ENCODE measurements at regions not wholly inside any gene's neighbourhood (a gene's known extent, or its start where the extent isn't known, plus 50 kb on each side); places are given as distances from the start of the nearest gene placed in this dataset.
"Not testable (repeated sequence)": the region's sequence is repeated elsewhere in the genome, so short reads cannot be mapped to it uniquely, and the experiment has no call there.

DNA sequence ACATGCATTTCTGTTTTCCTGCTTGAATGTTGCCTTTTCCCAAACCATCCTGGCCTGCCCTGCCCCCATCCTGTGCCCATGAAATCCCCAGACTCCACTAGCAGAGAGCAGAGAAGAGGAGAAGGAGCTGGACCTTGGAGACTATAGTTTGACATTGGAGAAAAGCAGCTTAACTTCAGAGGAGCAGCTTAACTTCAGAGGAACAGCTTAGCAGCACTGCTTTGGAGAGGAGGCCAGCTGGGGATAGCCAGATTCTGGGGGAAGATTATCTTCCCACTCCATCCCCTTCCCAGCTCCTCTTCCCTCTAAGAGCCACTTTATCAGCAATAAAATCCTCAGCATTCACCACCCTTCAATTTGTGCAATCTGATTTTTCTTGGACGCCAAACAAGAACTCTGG lies 443.0 kb downstream of the PCDH10 start:
- Mint-ChIP-seq H3K9me3 (no peaks in the 10 kb centered on the region), H3K4me3 (no peak overlapping the region), H3K36me3 (ENCODE audit: low read depth) (no peaks in the 10 kb centered on the region), H3K4me1 (ENCODE audit: low read depth) (no peaks in the 10 kb centered on the region), H3K27me3 (no peaks in the 10 kb centered on the region), H3K27ac (no peak overlapping the region)

DNA sequence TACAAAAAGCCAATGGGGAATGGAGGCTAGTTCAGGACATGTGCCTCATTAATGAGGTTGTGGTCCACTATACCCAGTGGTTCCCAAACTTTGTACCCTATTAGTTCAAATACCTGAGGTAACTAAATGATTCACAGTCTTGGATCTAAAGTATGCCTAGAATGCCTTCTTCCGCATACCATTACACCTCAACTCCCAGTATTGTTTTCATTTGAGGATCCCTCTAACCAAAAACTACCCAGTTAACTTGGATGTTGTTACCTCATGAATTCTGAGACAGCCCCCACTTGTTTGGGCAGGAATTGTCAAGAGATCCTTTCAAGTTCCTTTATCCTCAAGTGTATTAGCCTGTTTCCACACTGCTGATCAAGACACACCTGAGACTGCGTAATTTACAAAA lies 439.2 kb downstream of the PCDH10 start:
- no peak overlapping the region for H3K4me3 Mint-ChIP-seq
- no peaks in the 10 kb centered on the region for H3K9me3 Mint-ChIP-seq
- no peaks in the 10 kb centered on the region for H3K4me1 Mint-ChIP-seq (ENCODE audit: low read depth)
- no peaks in the 10 kb centered on the region for H3K36me3 Mint-ChIP-seq (ENCODE audit: low read depth)
- H3K27me3 Mint-ChIP-seq, result no peaks in the 10 kb centered on the region
- H3K27ac Mint-ChIP-seq, result no peak overlapping the region

DNA sequence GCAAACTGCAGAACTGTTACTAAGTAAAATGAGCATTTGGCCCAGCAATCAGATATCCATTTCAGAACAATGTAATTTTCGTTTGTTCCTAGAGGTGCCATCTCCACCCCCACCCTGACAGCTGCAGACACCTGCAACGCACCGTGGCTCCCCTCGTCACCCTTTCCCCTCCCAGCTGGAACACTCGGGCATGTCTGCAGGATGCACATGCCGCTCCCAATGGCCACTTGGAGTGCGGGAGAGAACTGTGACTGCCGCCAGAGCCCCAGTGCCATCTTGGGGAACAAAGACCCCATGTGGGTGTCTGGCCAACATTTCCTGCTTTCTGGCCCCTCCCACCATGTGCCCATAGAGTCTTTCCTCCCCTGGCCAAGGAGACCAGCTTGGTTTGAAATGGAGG lies 436.2 kb downstream of the PCDH10 start:
- Mint-ChIP-seq H3K27me3 (no peaks in the 10 kb centered on the region), H3K4me3 (no peak overlapping the region), H3K36me3 (ENCODE audit: low read depth) (no peaks in the 10 kb centered on the region), H3K4me1 (ENCODE audit: low read depth) (no peaks in the 10 kb centered on the region), H3K9me3 (no peaks in the 10 kb centered on the region), H3K27ac (no peak overlapping the region)

DNA sequence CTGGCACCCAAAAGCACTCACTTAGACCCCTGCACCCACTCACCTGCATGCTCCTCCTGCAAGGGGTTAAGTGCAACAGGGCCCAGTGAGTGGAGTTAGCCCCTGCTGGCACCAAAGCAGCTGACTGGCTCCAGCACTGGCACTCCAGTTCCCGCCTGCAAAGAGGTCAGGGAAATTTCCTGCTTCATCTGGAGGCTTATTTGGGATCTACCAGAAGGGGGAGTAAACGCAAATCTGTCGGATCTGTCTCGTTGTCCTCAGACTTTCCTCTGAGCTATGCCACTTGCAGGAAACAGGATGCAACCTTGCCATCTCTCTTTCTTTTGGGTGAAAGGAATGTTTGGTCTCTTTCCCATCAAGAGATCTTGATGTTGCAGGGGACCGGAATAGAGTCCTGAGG lies 435.6 kb downstream of the PCDH10 start:
- H3K9me3 Mint-ChIP-seq, result peaks cover 6% of the 10 kb centered on the region
- H3K36me3 Mint-ChIP-seq (ENCODE audit: low read depth), result no peaks in the 10 kb centered on the region
- H3K4me1 Mint-ChIP-seq (ENCODE audit: low read depth), result no peaks in the 10 kb centered on the region
- no peak overlapping the region for H3K27ac Mint-ChIP-seq
- no peak overlapping the region for H3K4me3 Mint-ChIP-seq
- no peaks in the 10 kb centered on the region for H3K27me3 Mint-ChIP-seq

DNA sequence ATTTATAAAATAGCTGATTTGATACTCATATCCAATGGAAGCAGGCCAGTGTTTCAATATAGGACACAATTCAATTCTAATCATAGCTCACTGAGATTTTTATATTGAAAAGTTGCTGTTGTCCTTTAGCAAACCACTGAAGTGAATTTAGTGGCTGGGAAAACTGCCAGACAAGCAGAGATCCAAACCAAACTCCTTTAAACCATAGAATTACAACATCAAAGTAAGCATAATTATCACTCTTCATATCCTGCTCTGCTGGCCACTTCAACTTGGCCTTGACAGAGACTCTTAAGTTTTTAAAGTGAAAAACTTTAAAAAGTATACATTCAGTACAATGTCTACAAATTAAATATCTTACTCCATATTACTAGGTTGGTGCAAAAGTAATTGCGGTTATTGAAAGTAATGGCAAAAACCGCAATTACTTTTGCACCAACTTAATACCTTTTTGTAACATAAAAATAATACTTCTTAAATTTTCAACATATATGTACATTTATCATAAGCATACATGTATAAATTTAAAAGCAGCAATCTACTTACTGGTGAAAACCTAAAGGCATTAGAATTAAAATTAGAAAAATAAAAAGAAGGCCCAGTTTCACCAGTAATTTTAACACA lies 433.0 kb downstream of the PCDH10 start:
- Mint-ChIP-seq H3K4me3 (no peak overlapping the region), H3K9me3 (peaks cover 6% of the 10 kb centered on the region), H3K27ac (no peak overlapping the region), H3K4me1 (ENCODE audit: low read depth) (no peaks in the 10 kb centered on the region), H3K27me3 (no peaks in the 10 kb centered on the region), H3K36me3 (ENCODE audit: low read depth) (no peaks in the 10 kb centered on the region)

DNA sequence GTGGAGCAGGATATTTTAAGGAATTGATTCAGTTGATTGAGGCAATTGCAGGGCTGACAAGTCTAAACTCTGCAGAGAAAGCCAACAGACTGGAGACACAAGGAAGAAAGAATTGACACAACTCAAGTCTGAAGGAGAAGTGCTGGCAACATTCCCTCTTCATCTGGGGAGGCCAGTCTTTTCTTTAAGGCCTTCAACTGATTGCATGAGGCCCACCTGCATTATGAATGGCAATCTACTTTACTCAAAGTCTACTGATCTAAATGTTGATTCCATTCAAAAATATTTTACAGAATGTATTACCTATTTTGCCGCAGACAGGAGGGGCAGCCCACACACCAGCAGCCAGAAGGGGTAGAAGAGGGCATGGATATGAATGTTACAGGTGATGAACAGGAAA lies 425.2 kb downstream of the PCDH10 start:
- H3K9me3 Mint-ChIP-seq, result no peaks in the 10 kb centered on the region
- H3K27ac Mint-ChIP-seq, result no peak overlapping the region
- no peaks in the 10 kb centered on the region for H3K36me3 Mint-ChIP-seq (ENCODE audit: low read depth)
- no peaks in the 10 kb centered on the region for H3K27me3 Mint-ChIP-seq
- H3K4me3 Mint-ChIP-seq, result no peak overlapping the region
- H3K4me1 Mint-ChIP-seq (ENCODE audit: low read depth), result no peaks in the 10 kb centered on the region

DNA sequence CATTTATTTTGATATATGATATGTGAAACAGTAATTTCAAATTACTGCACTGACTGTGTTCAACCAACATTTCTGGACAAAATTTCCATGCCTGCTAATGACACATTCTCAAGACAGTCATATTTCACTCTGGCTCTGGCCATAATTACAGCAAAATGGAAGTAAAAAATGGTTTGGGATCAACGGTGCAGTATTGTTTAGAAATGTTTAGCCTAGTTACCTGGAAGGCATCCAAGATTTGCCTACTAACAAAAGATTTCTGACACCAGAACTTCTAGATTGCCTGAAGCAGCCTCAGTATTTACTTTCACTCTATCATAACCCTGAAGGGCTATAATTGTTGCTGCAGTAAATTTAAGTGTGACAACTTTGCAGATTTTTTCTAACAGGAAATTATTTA lies 416.3 kb downstream of the PCDH10 start:
- H3K9me3 Mint-ChIP-seq, result no peaks in the 10 kb centered on the region
- H3K4me1 Mint-ChIP-seq (ENCODE audit: low read depth), result no peaks in the 10 kb centered on the region
- no peak overlapping the region for H3K4me3 Mint-ChIP-seq

DNA sequence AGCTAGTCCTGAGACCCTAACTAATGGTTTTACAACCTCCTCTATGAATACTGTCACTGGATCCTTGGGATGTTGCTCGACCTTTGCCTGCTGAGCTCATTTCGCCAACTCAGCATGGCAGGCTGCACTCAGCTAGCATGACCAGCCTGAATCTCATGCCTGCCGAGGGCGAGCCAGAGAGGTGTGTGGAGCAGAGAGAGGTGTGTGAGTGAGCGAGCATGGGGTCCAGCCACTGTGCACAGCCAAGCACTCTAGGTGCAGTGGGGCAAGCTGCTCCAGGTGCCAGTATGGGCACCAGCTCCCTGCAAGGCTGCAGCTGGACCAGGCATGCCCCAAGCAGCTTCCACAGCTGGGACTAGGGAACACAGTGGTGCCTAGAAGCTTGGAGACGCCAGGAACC lies 410.9 kb downstream of the PCDH10 start:
- Mint-ChIP-seq H3K4me1 (ENCODE audit: low read depth) (no peaks in the 10 kb centered on the region), H3K27ac (no peak overlapping the region), H3K36me3 (ENCODE audit: low read depth) (no peaks in the 10 kb centered on the region), H3K4me3 (no peak overlapping the region), H3K9me3 (no peaks in the 10 kb centered on the region), H3K27me3 (no peaks in the 10 kb centered on the region)

More for the DNA sequence above, 416.3 kb downstream of the PCDH10 start:
- Mint-ChIP-seq H3K27ac (no peak overlapping the region), H3K27me3 (no peaks in the 10 kb centered on the region), H3K36me3 (ENCODE audit: low read depth) (no peaks in the 10 kb centered on the region)

DNA sequence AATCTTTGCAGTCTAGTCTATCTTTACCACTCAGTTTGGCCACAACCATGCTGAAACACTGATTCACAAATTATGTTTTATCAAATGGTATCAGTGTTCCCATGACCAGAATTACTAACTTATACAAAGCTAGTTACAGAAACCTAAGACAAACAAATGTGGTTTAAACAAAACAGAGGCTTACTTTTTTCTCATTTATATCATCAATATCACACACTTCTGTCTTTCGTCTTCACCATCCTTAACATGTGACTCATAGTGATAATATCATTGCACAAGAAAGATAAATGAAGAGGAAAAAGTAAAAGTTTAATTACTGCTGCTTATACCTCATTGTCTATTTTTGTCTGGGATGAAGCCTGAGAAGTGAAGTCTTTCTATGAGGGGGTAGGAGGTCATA lies 406.6 kb downstream of the PCDH10 start:
- no peaks in the 10 kb centered on the region for H3K27me3 Mint-ChIP-seq
- H3K4me3 Mint-ChIP-seq, result no peak overlapping the region
- no peaks in the 10 kb centered on the region for H3K9me3 Mint-ChIP-seq
- H3K4me1 Mint-ChIP-seq (ENCODE audit: low read depth), result no peaks in the 10 kb centered on the region
- H3K27ac Mint-ChIP-seq, result no peak overlapping the region
- H3K36me3 Mint-ChIP-seq (ENCODE audit: low read depth), result no peaks in the 10 kb centered on the region

DNA sequence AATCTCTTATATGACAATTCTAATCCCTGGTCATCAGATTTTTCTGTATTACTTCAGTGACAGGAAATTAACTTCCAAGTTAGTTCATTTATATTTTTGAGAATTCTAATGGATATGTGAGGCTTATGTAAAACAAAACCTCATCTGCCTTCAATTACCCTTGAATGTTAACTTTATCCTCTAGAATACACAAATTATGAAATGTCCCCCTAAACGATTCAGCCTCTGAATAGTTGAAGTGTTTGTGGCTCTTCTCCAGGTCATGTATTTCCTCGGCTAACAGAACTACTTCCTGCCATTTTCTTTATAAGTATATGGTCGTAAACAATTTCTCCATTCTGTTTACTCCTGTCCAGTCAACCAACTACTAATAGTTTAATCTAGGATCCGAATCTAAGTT lies 401.3 kb downstream of the PCDH10 start:
- H3K36me3 Mint-ChIP-seq (ENCODE audit: low read depth), result no peaks in the 10 kb centered on the region
- no peaks in the 10 kb centered on the region for H3K9me3 Mint-ChIP-seq
- H3K27me3 Mint-ChIP-seq, result no peaks in the 10 kb centered on the region
- no peak overlapping the region for H3K4me3 Mint-ChIP-seq
- no peaks in the 10 kb centered on the region for H3K4me1 Mint-ChIP-seq (ENCODE audit: low read depth)
- H3K27ac Mint-ChIP-seq, result no peak overlapping the region

DNA sequence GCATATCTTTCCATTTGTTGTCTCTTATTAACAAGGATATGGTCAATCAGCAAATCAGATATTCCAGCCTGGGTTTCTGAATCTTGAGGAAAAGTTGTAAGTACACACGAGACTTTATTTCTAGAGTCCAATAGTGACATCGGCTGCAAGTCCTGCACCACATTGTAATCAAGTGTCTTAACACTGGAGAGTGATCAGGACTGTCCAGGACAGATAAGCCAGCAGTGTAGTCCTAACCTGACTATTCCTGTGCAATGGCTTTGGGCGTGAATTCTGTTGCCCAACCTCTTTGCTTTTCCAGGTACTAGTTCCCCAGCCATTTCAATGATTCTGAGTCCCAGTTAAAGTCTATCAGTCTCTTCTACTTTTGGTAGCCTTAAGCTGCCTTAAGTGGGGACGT lies 395.0 kb downstream of the PCDH10 start:
- Mint-ChIP-seq H3K4me1 (ENCODE audit: low read depth) (no peaks in the 10 kb centered on the region), H3K4me3 (no peak overlapping the region), H3K27me3 (no peaks in the 10 kb centered on the region), H3K27ac (no peak overlapping the region), H3K9me3 (no peaks in the 10 kb centered on the region), H3K36me3 (ENCODE audit: low read depth) (no peaks in the 10 kb centered on the region)

DNA sequence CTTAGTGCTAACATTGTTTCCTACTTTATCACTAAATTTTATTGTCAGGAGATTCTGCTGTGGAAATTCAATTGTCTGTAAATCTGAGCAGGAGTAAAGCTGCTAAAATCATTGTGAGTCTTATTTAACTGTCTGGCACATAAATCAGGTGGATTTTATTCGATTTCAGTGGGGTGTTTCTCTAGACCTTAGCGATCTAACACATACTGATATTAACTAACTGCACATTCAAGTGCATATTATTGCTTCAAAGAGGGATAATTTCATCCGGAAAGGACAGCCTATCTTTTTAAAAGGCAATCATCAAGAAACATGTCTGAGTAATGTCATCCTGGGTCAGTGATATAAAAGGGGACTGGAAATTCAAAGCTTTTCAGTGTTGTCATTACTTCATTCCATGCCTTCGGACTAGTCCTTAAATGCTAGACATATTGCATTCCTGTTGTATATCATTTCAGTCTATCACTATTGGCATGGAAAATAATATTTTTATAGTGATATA lies 388.7 kb downstream of the PCDH10 start:
- H3K4me3 Mint-ChIP-seq, result no peak overlapping the region
- no peaks in the 10 kb centered on the region for H3K36me3 Mint-ChIP-seq (ENCODE audit: low read depth)
- H3K27ac Mint-ChIP-seq, result no peak overlapping the region
- H3K4me1 Mint-ChIP-seq (ENCODE audit: low read depth), result no peaks in the 10 kb centered on the region
- H3K9me3 Mint-ChIP-seq, result peaks cover 6% of the 10 kb centered on the region
- H3K27me3 Mint-ChIP-seq, result no peaks in the 10 kb centered on the region

DNA sequence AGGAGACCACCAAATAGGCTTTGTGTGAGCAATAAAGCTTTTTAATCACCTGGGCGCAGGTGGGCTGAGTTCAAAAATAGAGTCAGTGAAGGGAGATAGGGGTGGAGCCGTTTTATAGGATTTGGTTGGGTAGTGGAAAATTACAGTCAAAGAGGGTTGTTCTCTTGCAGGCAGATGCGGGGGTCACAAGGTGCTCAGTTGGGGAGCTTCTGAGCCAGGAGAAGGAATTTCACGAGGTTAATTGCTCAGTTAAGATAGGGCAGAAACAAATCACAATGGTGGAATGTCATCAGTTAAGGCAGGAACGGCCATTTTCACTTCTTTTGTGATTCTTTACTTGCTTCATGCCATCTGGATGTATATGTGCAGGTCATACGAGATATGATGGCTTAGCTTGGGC lies 385.1 kb downstream of the PCDH10 start:
- peak overlapping the region; percentile 33 for H3K27ac Mint-ChIP-seq
- peaks cover 16% of the 10 kb centered on the region for H3K9me3 Mint-ChIP-seq
- H3K27me3 Mint-ChIP-seq; H3K36me3 Mint-ChIP-seq (ENCODE audit: low read depth); H3K4me3 Mint-ChIP-seq; H3K4me1 Mint-ChIP-seq (ENCODE audit: low read depth): not testable (repeated sequence)

DNA sequence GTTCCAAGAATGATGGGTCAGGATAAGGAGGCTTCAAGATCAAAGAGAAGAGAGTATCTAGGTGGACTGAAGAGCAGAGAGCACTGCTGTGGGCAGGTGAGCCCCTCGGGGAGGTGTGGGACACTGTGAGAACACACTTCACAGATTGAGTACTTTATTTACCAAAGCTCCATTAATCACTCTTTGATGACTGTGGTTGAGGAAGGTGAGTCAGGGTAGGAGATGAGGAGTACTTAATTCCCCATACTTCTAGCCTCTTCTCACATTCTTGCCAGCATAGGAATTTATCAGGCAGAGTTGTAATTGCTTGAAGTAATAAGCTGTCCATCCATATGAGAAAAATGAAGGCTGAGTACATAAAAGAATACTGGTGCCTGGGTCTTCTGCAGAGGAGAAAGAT lies 375.3 kb downstream of the PCDH10 start:
- Mint-ChIP-seq H3K9me3 (no peaks in the 10 kb centered on the region), H3K4me3 (no peak overlapping the region), H3K27ac (no peak overlapping the region), H3K4me1 (ENCODE audit: low read depth) (no peaks in the 10 kb centered on the region), H3K36me3 (ENCODE audit: low read depth) (no peaks in the 10 kb centered on the region), H3K27me3 (no peaks in the 10 kb centered on the region)

DNA sequence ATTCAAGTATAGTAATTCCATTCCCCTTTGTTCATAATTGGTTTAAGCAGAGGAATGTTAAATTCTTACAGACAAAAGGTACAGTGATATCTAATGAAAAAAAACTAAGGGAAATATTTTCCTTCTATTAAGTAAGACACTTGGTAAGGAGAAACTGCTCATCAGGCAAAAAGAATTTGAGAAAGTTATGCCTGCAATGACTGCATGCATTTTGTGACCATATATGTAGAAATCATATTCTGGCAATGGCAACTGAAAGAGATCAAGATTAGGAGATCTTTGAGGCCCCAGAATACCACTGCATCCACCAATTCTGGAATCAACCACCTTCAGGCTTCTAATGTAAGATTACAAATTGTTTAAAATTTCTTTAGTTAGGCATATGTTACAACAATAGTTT lies 364.8 kb downstream of the PCDH10 start:
- Mint-ChIP-seq H3K4me1 (ENCODE audit: low read depth) (no peaks in the 10 kb centered on the region), H3K27me3 (no peaks in the 10 kb centered on the region)

DNA sequence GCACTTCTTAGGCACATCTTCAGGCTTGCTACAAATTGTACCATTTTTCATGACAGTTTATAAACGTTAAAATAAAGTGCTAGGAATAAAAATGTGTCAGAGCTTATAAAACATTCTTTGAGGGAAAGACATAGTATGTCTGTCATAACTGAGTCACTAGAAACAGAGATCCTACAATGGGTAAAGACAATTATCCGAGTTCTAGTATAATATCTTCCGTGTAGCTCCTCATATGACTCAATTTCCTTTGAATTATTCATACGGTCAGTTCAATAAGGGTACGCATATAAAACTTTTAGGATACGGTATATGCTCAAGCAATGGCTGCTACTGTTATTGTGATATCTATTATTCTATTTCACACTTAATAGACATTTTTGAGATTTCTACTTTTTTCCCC lies 349.1 kb downstream of the PCDH10 start:
- Mint-ChIP-seq H3K4me3 (no peak overlapping the region), H3K36me3 (ENCODE audit: low read depth) (no peaks in the 10 kb centered on the region), H3K9me3 (peaks cover 14% of the 10 kb centered on the region), H3K27ac (no peak overlapping the region), H3K4me1 (ENCODE audit: low read depth) (no peaks in the 10 kb centered on the region), H3K27me3 (no peaks in the 10 kb centered on the region)

More for the DNA sequence above, 364.8 kb downstream of the PCDH10 start:
- H3K36me3 Mint-ChIP-seq (ENCODE audit: low read depth), result no peaks in the 10 kb centered on the region
- no peak overlapping the region for H3K27ac Mint-ChIP-seq
- peaks cover 8% of the 10 kb centered on the region for H3K9me3 Mint-ChIP-seq
- no peak overlapping the region for H3K4me3 Mint-ChIP-seq

Data from stimulated activated naive CD8-positive, alpha-beta T cell treated with anti-CD3 and anti-CD28 coated beads, Interleukin-15, Interleukin-2, amounts not matched to agents 100 ng/mL and 50 ng/mL, for 24 hours (primary cell).